ENCODE measurements at regions not wholly inside any gene's neighbourhood (a gene's known extent, or its start where the extent isn't known, plus 50 kb on each side); places are given as distances from the start of the nearest gene placed in this dataset.

DNA sequence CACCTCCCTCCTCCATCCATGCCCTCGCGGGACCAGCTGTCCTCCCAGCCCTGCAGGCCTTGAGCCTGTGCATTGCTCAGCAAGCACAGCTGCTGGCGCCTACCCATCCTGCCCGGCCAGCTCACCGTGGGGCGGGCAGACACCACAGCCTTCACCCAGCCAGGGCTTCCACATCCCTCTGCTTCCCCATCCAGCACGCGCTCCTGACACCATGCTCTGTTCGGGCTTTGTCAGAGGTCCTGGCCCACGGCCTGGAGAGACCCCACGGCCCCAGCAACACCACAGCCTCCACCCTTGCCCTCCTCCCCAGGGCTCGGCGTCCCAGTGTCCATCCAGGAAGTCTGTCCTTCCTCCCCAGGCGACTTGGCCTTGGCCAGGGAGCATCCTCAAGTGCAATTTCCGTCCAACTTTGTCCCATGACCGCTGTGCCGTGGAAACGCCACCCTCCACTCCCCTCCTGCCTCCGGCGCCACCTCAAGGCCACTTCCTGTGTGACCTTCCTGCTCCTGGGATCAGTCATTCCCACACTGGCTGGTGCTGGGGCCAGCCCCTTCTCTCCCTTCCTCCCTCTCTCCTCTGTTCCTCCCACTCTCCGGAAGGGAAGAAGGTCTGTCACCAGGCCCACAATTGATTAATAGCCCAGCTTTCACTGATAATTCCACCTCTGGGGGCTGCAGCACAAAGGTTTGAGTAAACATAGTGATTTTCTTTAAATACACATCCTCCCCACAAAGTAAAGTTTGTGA lies 71.5 kb upstream of the SMNDC1 start:
- no peak for DNase-seq

DNA sequence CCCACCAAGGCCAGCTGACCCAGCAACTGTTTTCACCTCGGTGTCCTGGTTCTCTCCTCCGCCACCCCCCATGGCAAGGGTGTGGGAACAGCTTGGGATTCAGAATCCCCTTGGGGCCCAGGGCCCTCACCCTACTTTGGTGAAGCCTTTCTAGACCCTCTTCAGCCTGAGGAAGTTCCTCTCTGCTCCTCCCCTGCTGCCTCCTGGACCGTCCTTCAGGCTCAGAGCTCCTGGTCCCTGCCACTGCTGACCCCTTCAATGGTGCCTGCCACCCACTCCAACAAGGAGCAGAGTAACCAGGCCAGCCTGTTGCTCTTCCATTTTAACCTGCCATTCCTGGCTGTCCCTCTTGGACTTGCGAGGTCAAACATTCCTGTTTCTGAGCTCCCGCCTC lies 72.0 kb upstream of the SMNDC1 start:
- no peak for DNase-seq

DNA sequence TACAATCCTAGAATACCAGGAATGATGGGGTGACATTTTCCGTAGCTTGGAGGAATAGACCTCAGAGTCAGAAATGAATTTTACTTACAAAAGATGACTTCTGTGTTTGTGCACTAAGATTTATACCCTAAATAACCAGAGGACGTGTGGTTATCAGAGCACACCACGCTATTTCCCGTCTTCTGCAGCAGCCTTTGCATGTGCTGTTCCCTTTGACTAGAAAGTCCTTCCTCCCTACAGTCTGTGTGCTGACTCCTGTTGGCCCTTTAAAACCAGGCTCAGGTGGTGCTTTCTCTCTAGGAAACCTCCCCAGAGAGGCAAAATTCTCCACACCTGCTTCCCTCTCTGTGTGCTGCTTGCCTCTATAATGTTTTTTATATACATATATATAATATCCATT lies 73.3 kb upstream of the SMNDC1 start:
- DNase-seq = no peak

DNA sequence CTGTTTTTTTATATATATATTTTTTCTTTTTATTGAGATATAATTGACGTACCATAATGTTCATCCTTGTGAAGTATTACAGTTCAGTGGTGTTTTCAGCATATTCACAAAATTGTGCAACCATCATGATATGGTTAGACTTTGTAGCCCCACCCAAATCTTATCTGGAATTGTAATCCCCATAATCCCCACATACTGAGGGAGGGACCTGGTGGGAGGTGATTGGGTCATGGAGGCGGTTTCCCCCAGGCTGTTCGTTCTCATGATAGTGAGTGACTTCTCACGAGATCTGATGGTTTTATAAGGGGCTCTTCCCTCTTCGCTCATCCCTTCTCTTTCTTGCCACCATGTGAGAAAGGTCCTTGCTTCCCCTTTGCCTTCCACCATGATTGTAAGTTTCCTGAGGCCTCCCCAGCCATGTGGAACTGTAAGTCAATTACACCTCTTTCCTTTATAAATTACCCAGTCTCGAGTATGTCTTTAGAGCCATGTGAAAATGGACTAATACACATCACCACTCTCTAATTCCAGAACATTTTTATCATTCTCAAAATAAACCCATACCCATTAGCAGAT lies 73.9 kb upstream of the SMNDC1 start:
- DNase-seq = no peak

DNA sequence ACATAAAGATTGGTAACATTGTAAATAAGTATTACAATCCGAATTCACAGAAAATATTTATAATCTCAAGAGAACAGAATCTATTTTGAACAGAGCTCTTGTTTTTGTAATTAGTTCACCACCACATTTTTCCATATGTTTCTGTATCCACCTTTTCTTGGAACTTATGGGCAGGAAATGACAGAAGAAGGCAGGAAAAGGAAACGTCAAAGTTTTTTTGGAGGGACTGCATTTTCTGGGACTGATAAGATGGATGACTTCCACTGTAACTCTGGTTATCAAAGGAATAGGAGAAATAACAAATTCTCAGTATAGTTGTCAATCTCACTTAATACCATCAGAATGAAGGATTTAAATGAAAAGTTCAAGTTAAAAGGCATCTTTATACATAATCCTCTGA lies 75.1 kb upstream of the SMNDC1 start:
- no peak for DNase-seq

DNA sequence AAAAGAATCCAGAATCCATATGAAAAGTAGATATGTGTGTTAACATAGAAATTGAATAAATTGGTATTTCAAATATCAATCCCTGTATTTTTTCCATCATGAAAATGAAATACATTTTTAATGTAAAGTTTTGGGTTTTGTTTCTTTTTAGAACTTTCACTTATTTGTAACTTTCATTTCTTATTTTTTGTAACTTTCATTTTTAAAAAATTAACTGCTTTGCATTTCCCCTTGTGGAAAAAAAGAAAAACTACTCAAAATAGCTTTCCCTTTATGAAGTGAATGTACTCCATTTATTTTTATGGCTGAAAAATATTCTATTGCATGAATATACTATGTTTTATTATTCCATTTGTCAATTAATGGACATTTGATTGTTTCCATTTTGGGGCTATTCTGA lies 75.6 kb upstream of the SMNDC1 start:
- DNase-seq = no peak

DNA sequence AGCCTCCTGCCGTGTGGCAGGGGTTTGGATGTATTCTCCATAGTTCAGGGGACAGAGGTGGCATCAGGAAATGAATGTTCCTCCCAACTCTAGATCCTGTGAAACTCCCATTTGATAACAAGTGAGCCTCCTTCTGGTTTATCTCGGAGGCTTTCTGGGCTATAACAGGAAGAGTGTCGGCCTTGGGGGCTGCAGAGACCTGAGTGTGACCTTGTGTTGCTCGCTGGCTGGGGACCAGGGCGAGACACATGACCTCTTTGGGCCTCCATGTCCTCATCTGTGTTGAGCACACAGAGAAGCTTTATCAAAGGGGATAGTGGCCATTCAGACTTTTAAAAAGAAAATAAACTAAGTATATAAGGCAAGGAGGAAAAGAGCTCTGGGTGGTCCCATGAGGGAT lies 78.0 kb upstream of the SMNDC1 start:
- no peak for DNase-seq

DNA sequence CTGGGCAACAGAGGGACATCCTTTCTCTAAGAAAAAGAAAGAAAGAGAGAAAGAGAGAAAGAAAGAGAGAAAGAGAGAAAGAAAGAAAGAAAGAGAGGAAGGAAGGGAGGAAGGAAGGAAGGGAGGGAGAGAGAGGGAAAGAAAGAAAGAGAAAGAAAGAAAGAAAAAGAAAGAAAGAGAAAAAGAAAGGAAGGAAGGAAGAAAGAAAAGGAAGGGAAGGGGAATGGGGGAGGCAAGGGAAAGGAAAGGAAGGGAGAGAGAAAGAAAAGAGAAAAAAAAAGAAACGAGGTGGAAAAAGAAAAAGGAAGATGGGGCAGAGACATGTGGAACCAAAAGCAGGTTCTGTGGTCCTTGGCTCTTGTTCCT lies 82.9 kb upstream of the SMNDC1 start:
- DNase-seq = no peak

DNA sequence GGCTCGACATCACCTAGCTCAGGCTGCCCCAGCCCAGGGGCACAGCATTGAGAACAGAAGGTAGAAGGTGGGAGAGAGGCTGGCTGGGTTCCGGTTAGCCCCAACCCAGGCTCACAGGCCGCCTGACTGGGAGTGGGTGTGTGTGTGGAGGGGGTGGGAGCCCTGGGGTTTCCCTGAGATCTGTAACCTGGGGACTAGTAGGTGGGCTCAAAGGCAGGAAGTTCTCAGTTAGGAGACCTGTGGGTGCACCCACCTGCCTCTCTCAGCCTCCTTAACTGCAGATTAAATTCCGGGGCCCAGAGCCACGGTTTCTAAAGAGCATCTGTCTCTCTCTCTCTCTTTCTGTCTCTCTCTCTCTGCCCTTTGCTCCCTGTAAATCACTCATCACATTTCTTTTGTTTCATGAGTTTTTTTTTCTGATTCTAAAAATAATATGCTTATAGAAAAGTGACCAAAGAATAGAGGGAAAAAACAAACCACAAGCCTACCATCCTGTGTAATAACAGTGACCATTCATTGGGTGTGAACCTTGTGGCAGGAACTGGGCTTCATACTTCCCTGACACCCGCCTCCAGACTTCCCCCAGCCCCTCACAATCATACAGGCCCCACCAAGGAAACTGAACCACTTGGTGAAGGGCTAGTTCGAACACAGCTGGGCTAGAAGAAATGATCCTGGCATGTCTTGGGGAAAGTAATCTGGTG lies 83.4 kb upstream of the SMNDC1 start:
- DNase-seq = no peak

DNA sequence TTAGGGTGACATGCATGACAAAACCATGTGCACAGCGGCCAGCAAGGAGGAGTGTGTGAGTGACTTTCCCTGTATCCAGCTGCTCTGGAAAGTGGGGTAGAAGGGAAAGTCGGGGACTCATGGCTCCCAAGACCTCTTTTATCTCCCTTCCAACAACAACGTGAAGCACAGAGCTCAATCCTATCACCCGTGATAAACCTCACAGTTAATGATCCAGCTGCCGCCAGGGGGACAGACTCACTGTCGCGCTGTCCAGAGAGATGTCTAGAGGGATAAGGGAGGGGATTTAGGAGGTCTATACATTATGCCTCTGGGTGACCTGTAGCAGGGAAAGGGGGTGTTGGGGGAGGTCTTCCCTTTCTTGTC lies 84.0 kb upstream of the SMNDC1 start:
- DNase-seq = no peak

DNA sequence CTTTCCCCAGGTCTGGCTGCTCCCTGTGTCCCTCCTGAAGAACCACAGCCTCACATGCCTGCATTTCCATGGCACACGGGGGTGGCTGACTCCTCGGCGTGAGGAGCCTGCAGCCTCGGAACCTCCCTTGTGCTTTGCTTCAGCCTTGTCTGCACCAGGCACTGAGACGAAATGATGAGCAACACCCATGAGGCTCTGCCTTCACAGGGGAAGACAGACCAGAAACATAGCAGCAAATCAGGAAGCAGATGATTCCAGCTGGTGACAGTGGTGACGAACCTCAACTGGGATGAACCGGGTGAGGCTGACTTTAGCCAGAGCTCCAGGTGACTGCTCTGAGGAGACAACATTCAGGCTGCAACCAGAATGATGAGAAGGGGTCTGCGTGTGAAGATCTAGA lies 84.5 kb upstream of the SMNDC1 start:
- no peak for DNase-seq

DNA sequence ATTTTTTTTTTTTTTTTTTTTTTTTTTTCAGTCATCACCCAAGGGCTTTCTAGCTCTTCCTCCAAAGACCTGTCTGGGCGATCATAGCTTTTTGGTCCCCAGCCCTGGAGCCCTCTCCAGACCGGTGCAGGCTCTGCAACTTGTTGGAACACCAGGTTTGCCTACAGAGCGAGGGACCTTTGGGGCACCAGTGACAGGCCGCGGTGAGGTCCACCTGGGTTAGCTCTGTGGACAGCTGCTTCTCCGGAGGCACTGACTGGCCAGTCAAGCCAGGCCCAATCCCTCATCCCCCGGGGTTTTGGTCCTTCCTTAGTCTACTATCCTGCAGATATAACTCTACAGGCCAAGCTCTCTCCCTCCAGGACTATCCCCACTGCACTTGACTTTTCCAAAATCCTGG lies 86.8 kb upstream of the SMNDC1 start:
- no peak for DNase-seq

DNA sequence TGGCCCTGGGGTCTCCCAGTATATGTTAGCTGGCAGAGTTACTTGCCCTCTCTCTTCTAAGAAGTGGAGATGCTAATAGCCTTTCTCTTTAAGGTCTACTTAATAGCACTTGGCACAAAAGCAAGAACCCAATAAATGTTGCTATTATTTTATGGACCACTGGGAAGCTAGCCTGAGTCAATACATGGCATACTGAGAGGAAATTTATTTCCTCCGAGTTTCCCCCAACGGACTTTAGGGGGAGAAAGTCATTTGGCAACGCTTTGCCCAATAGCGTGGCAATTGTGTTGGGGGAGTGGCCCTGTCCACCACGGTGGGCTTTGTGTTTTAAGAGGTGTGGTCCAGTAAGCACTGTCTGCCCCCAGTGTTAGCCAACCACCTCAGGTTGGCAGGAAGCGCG lies 87.4 kb upstream of the SMNDC1 start:
- no peak for DNase-seq

DNA sequence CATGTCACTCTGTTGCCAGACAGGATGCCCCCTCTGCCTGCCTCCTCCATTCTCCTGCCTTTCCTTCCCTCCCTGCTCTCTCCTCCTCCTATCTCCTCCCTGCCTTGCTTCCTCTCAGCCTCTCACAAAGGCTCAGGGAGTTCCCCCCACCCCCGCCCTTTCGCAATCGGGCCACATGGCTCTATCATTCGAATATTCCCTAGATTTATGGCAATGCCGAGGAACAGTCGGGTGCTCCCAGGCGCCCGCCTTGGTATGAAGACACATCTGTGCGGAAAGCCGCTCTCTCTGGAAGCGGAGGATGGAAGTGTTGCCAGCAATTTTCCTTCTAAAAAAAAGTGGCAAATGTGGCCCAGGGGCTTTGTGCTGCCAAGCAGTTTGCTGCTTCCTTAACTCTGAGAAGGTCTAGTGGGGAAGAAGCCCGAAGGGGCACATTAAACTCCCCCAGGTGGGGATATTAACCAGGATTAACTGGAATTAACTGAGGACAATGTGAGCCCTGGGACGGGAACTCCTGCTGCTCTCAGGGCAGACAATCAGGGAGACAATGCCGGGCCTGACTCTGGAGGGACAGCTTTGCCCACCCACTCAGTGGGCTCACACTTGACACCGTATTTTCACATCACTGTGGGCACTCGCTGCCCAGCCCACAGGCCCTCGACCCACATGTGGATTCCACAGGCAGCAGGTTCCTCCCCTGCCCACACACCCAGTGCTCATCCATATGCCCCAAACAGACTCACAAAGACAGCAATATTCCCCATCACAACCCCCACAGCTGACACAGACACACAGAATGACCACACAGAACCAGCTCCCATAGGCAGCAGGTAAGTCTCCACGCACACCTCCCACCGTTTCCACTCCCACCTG lies 88.4 kb upstream of the SMNDC1 start:
- DNase-seq = no peak

DNA sequence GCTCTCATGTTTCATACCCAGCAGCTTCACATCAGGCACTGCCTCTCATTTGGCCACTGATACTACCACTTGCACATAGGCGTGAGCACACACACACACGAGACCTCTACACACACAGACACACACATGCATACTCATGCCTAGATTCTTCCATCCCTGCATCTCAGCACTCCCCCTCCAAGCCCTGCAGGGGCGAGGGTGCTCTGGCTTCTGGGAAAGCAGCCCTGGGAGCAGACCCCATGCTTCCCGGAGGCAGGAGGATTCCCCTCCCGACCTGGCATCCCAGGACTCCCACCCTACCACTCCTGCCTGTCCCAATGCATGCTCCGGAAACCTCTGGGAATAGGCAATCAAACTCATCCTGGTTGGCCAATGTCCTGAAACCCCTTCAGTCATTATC lies 89.1 kb upstream of the SMNDC1 start:
- no peak for DNase-seq

DNA sequence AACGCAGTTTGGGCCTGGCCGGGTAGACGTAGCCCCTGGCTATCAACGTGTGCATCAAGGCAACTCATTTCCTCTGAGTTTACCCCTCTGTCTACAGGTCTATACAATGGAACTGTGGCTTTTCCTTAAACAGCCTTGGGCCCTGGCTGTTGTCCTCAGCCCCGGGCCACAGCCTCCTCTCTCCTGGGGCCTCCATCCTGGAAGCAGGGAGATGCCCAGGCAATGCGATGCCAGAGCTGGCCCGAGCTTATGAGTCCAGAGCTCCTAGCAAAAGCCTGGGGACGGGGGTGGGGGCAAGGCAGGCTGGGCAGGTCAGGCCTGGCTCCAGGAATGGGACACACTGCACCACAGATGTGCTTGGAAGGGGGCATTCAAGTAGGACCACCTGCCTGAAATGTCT lies 89.6 kb upstream of the SMNDC1 start:
- DNase-seq = no peak

DNA sequence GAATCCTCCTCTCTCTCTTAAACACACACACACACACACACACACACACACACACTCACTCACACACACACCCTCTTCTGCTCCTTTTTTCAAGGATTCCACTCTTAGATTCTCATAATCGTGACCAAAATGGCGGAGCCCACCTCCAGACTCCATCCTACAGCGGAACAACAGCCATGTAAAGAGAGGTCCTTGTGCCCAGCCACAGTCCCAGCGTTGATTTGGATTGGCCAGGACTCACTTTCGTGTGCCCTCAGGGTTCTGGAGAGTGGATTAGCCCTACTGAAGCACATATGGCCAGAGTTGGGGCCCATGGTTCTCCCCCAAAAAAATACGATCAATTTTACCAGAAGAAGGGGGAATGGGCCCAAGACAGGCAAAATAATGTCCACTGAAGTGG lies 90.2 kb upstream of the SMNDC1 start:
- no peak for DNase-seq

DNA sequence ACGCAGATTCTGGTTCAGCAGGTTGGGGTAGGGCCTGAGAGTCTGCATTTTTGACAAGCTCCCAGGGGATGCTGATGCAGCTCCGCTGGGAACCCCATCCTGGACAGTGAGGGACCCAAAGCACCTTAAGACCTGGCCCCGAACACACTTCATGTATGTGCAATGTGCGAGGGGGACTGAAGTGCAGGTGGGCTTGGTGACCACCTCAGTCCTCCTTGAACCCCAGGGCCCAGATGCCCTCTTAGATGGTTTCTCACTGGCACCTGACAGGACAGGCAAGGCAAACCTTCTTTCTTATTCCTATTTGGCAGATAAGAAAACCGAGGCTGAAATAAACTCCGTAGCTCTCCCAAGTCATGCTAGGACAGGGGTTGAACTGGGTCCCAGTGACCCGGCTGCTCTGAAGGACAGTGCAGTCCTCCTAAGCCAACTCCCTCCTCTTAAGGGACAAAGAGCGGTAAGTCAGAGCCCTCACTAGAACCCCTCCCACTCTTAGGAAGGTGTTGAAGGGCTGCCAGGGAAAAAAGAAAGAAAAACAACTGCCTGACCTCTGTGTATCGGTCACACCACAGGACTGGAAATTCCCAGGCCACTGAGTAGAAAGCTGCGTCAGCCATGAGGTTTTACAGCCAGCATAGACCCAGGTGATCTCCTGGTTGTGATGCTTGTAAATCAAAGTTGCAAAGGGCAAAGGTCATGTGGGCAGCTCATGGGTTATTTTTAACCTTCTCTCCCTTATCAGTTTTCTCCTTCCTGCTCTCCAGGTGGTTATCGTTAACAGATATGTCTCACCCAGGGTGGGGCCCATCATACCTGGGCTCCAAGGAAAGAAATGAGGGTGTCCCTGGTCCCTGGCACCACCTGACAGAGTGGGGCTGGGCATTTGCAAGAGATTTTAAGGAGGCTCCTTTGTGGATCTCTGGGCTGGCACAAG lies 90.9 kb upstream of the SMNDC1 start:
- no peak for DNase-seq

DNA sequence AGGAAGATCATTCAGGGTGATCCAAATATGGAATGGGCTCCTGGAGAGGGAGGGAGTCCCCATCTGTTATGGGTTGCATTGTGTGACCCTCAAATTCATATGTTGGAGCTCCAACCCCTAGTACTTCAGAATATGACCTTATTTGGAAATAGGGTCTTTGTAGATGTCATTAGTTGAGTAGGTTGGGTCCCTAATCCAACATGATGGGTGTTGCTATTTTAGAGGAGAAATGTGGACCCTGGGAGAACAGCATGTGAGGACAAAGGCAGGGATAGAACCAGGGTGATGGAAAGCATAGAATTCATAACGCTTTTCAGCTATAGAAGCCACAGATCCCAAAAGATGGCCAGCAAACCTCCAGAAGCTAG lies 91.5 kb upstream of the SMNDC1 start:
- no peak for DNase-seq

DNA sequence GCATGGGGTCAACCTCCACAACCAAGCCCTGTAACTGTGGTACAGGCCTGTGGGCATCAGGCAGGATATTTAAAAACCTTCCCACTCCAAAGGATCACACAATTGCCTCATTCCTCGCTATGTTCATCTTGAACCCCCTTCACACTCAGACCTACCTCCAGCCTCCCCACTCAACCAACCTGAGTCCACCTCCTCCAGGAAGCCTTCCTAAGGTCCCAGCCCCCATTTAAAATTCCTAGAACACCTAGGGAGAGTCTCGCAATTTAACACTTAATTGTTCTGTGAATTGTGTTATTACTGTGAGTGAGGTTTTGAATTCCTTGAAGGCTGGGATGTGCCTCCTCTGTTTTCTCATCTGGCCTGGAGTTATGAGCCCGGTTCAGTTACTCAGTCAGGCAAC lies 93.1 kb upstream of the SMNDC1 start:
- no peak for DNase-seq

DNA sequence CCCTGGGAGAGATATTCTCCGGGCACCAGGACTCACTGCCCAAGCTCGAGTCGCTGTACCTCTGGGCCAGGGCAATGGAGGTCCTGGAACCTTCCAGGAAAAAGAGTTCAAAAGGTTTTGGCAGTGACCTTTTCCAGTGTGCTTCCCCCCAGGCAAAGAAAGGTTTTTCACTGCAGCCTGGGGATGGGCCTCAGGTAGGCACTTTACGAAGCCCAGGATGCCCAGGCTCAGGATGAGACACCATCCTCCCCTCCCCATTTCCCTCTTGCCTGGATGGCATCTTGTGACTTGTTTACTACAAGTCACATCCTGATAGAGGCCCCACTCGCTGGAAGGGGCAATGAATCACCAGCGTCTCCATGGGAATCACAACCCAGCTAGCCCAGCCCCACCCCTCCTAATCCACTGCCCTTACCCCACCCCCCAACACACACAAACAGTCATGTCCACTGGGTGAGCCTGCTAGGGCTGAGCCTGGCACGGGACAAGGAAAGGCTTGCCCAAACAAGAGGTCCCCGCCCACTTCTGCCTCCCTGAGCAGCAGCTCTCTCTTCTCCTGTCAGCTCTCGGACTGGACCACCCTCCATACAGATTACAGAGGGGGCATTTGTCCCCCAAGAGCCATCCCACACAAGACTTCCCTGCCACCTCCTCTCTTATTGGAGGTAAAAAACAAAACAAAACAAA lies 93.8 kb upstream of the SMNDC1 start:
- no peak for DNase-seq
